ENCODE measurements at regions not wholly inside any gene's neighbourhood (a gene's known extent, or its start where the extent isn't known, plus 50 kb on each side); places are given as distances from the start of the nearest gene placed in this dataset.
"Not testable (repeated sequence)": the region's sequence is repeated elsewhere in the genome, so short reads cannot be mapped to it uniquely, and the experiment has no call there.

- DNase-seq (ENCODE audit: low read depth), result no peak
- TF ChIP-seq, protein P1, sequence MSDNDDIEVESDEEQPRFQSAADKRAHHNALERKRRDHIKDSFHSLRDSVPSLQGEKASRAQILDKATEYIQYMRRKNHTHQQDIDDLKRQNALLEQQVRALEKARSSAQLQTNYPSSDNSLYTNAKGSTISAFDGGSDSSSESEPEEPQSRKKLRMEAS (IDR thresholded peaks at IDR 0.05; ENCODE audit: low read depth, low read length), result no peak
- TF ChIP-seq MYC (IDR thresholded peaks at IDR 0.05; ENCODE audit: low read depth, low read length) (no peak), POLR2A (IDR thresholded peaks at IDR 0.05; ENCODE audit: extremely low read depth, insufficient read length) (no peak)
- TF ChIP-seq, protein P2, sequence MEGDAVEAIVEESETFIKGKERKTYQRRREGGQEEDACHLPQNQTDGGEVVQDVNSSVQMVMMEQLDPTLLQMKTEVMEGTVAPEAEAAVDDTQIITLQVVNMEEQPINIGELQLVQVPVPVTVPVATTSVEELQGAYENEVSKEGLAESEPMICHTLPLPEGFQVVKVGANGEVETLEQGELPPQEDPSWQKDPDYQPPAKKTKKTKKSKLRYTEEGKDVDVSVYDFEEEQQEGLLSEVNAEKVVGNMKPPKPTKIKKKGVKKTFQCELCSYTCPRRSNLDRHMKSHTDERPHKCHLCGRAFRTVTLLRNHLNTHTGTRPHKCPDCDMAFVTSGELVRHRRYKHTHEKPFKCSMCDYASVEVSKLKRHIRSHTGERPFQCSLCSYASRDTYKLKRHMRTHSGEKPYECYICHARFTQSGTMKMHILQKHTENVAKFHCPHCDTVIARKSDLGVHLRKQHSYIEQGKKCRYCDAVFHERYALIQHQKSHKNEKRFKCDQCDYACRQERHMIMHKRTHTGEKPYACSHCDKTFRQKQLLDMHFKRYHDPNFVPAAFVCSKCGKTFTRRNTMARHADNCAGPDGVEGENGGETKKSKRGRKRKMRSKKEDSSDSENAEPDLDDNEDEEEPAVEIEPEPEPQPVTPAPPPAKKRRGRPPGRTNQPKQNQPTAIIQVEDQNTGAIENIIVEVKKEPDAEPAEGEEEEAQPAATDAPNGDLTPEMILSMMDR (IDR thresholded peaks at IDR 0.05; ENCODE audit: low read depth, low read length), result no peak
- H3K4me3 ChIP-seq (ENCODE audit: low read depth, low read length), result no peak overlapping the region
Observed at GRCh38 chr2:174673440-174673839, 75.8 kb upstream of the WIPF1 start.

DNA sequence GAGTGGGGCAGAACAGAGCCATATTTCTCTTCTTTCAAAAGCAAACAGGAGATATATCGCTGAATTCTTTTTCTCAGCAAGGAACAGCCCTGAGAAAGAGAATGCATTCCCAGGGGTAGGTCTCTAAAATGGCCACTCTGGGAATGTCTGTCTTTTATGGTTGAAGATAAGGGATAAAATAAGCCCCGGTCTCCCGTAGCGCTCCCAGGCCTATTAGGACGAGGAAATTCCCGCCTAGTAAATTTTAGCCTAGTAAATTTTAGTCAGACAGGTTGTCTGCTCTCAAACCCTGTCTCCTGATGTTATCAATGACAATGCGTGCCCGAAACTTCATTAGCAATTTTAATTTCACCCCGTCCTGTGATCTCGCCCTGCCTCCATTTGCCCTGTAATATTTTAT, 73.9 kb upstream of the WIPF1 start:
- H3K4me3 ChIP-seq (ENCODE audit: low read depth, low read length); DNase-seq (ENCODE audit: low read depth): not testable (repeated sequence)

- TF ChIP-seq, protein P2 (IDR thresholded peaks at IDR 0.05; ENCODE audit: low read depth, low read length), result no peak
- TF ChIP-seq MYC (IDR thresholded peaks at IDR 0.05; ENCODE audit: low read depth, low read length) (no peak), POLR2A (IDR thresholded peaks at IDR 0.05; ENCODE audit: extremely low read depth, insufficient read length) (no peak)
- TF ChIP-seq, protein P1 (IDR thresholded peaks at IDR 0.05; ENCODE audit: low read depth, low read length), result no peak
- H3K4me3 ChIP-seq (ENCODE audit: low read depth, low read length), result no peak overlapping the region
- DNase-seq (ENCODE audit: low read depth), result no peak
Observed at GRCh38 chr2:174670446-174670845, 72.8 kb upstream of the WIPF1 start.

GRCh38 chr2:174669336-174669735, 71.7 kb upstream of the WIPF1 start:
- DNase-seq (ENCODE audit: low read depth), result no peak
- TF ChIP-seq, protein P1 (IDR thresholded peaks at IDR 0.05; ENCODE audit: low read depth, low read length), result no peak
- no peak for TF ChIP-seq MYC (IDR thresholded peaks at IDR 0.05; ENCODE audit: low read depth, low read length)
- TF ChIP-seq POLR2A (IDR thresholded peaks at IDR 0.05; ENCODE audit: extremely low read depth, insufficient read length), result no peak
- TF ChIP-seq, protein P2 (IDR thresholded peaks at IDR 0.05; ENCODE audit: low read depth, low read length), result no peak
- no peak overlapping the region for H3K4me3 ChIP-seq (ENCODE audit: low read depth, low read length)

- no peak for DNase-seq (ENCODE audit: low read depth)
- H3K4me3 ChIP-seq (ENCODE audit: low read depth, low read length), result peak overlapping the region; percentile 8
- TF ChIP-seq, protein P2 (IDR thresholded peaks at IDR 0.05; ENCODE audit: low read depth, low read length), result no peak
- no peak for TF ChIP-seq MYC (IDR thresholded peaks at IDR 0.05; ENCODE audit: low read depth, low read length)
- TF ChIP-seq, protein P1 (IDR thresholded peaks at IDR 0.05; ENCODE audit: low read depth, low read length), result no peak
- no peak for TF ChIP-seq POLR2A (IDR thresholded peaks at IDR 0.05; ENCODE audit: extremely low read depth, insufficient read length)
Observed at GRCh38 chr2:174668075-174668474, 70.5 kb upstream of the WIPF1 start.

GRCh38 chr2:174667250-174667860, 69.8 kb upstream of the WIPF1 start:
- DNase-seq (ENCODE audit: low read depth), result peak; percentile 88
- TF ChIP-seq, protein P2 (IDR thresholded peaks at IDR 0.05; ENCODE audit: low read depth, low read length), result no peak
- TF ChIP-seq MYC (IDR thresholded peaks at IDR 0.05; ENCODE audit: low read depth, low read length) (no peak), POLR2A (IDR thresholded peaks at IDR 0.05; ENCODE audit: extremely low read depth, insufficient read length) (no peak)
- TF ChIP-seq, protein P1 (IDR thresholded peaks at IDR 0.05; ENCODE audit: low read depth, low read length), result 0 out of 2 replicates have a peak, but pooled peaks have one; percentile 17
- peak overlapping the region; percentile 21 for H3K4me3 ChIP-seq (ENCODE audit: low read depth, low read length)
